Kidney glomerular epithelial cell (primary cell): ENCODE measurements at regions not wholly inside any gene's neighbourhood (a gene's known extent, or its start where the extent isn't known, plus 50 kb on each side); places are given as distances from the start of the nearest gene placed in this dataset.
A peak's percentile ranks its signal among the peaks of the same experiment; 100 is the strongest.

Source experiments
- DNase-seq: peaks from one replicate; lab custom pipeline; 2025; lab: John Stamatoyannopoulos, UW

DNA sequence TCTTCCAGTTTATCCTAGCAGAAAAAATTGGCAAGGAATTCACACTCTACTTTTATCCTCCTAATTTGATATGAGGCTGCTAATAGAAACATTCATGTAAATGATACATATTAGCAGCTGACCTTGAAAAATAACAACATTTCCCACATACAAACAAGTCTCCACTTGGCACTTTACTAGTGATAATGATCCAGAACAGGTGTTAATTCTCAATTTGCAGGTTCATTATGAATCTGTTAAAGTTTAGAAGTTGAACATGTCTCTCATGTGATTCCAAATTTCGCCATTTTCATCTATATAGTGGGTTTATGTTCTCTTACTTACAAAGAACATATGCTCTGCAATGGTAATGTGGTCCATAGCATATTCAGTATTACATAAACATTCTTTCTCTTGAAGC is 1396.8 kb upstream of the LRRTM3 start:
- DNase-seq: no peak

DNA sequence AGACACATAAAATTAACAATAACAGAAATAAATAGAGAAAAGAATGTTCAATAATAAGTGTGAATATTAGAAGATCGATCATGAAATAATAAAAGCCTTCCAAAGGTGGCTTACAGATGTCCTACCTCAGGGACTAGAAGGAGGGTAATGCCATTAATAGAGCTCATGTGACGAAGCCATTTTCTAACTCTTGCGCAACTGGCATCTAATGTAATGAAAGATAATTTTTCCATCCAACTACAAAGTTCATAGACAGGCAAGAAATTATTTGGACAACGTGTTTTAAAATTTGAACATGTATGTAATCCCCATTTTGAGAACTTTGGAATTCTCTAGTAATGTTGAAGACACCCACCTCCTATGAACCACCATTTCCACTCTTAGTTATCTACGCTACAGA is 1394.3 kb upstream of the LRRTM3 start:
- no peak for DNase-seq

DNA sequence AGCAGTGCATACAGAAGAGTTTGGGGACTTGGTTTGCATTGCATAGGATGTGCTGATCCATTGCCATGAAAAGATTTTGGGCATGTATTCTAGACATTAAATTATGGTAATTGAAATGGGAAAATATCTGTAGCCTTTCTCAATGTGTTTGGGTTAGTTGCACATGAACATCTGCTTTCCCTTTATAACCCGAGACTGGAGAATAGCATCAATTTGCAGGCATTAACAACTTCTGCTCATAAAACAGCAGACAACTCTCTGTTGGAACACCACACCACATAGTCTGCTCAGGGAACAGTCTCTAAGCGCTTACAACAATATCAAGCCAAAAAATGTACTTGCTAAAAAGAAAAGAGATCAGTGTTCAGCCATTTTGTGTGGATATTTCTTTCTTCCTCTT is 1391.1 kb upstream of the LRRTM3 start:
- DNase-seq: no peak

DNA sequence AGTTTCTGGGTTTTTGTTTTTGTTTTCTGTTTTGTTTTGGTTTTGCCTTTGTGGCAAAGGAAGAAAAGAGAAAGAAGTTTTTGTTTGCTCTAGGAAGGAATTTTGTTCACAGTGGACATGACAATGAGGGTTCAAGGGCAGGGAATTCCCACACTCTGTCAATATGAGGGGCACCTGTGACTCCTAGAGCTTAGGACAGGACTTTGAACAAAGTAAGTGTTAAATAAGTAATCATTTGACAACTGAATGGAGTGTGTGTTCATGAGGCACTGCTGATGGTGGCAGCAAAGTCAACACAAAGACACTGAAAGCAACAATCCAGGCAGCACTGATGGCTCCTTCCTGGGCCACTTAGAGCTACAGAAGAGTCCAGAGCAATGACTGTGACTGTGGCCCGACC is 1381.1 kb upstream of the LRRTM3 start:
- no peak for DNase-seq

DNA sequence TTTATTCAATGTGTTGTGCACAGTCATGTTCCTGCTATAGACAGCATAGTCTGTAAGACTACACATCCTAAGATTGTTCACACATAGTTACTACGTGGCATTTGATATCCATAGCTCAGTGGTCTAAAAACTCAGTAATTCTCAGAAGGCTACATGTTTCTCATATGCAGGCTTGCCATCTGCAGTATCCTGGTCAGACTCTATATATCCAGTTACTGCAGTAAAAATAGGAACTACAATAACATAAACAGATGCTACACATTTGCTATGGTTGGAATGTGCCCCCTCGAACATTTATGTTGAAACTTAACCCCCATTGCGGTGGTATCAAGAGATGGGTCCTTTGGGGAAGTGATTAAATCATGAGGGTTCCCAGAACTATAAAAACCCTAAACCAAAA is 1377.8 kb upstream of the LRRTM3 start:
- DNase-seq: no peak

DNA sequence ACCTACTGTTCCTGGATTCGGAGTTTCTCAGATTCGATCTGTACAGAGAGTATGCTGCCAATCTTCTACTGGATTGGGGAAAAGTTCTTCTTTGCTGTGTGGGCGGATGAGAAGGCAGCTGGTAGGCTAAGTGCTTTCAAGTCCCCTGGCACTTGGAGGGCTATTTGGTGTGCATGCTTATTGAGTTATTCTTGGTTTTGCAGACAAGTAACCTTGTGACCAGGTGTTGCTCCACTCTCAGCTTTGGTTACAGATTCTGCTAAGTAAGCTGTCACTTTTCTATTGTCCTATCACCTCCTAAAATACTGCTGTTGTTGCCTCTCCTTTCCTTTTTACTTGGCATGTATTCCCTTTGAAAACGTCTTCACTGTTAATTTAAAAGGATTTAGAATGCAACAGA is 1375.1 kb upstream of the LRRTM3 start:
- no peak for DNase-seq

DNA sequence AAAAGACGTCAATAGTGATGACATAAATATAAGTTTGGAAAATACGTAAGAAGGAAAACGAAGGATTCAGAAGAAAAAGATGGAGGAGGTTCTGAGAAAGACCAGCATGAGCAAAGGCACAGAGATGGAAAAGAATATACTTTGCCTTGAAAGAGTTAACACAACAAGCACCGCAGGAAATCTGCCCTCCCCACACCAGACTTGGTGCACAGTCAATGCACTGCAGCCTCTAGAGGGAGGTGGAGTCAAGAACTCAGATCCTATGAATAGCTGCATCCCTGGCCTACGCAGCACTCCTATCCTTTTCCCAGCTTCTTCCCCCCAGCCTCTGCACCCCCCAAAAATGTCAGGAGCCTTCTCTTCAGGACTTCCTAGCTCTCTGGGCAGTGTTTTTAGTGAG is 1370.6 kb upstream of the LRRTM3 start:
- DNase-seq: no peak

DNA sequence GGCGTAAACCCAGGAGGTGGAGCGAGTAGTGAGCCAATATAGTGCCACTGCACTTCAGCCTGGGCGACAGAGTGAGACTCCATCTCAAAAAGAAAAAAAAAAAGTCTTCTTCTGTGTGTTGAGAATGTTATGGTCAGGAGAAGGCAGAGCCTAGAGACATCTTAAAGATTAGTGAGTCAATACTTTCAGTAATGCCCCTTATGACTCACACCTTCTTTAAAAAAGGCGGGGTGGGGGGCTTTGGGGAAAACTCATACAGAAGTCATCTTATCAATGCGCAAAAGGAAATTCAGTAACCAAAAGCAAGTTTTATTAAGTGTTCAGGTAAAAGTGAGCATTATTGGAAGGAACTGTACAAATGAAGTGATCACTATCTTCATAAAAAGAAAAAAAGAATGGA is 1369.8 kb upstream of the LRRTM3 start:
- no peak for DNase-seq

DNA sequence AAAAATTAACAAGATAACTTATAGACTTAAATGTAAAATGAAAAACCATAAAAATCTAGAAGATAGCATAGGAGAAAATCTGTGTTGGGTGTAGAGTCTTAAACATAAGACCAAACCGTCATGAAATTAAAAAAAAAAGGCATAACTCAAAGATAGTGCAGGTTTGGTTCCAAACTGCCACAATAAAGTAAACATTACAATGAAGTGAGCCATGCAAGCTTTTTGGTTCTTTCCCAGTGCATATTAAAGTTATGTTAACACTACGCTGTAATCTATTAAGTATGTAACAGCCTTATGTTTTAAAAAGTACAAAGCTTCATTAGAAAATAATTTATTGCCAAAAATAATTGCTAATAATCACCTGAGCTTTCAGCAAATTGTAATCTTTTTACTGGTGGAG is 1366.5 kb upstream of the LRRTM3 start:
- no peak for DNase-seq

DNA sequence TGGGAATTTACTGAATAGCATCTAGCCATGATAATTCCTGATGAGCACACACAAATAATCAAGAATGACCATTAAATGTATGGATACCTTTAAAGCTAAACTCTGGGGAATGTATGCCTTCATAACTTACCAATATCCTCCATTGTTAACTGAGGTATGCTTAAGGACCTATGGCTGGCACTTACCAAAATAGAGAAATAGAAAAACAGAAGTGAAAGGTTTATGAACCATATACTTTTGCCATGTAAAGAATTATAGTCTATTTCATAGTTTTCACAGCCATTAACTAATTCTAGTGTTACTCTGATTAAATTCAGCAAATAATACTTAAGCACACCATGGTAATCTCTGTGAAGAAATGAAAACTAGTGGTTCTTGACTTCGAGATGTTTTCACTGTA is 1360.6 kb upstream of the LRRTM3 start:
- no peak for DNase-seq

DNA sequence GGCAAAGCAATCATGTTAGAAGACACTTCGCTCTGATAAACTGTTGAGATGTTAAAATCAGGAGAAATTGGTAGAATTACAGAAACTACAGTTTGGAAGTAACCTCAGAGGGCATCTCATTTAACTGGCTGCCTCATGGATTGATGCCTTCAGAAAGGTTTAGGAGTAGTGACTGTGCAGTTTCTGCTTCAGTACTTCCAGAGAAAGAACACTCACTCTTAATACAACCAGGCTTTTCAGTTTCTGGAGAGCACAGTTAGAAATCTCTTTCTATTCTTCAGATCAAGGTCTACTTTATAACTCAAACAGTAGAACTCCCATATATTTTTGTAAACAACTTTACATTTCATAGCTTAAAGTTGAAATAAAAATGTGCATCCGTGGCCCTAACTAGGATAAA is 1358.9 kb upstream of the LRRTM3 start:
- DNase-seq: no peak

DNA sequence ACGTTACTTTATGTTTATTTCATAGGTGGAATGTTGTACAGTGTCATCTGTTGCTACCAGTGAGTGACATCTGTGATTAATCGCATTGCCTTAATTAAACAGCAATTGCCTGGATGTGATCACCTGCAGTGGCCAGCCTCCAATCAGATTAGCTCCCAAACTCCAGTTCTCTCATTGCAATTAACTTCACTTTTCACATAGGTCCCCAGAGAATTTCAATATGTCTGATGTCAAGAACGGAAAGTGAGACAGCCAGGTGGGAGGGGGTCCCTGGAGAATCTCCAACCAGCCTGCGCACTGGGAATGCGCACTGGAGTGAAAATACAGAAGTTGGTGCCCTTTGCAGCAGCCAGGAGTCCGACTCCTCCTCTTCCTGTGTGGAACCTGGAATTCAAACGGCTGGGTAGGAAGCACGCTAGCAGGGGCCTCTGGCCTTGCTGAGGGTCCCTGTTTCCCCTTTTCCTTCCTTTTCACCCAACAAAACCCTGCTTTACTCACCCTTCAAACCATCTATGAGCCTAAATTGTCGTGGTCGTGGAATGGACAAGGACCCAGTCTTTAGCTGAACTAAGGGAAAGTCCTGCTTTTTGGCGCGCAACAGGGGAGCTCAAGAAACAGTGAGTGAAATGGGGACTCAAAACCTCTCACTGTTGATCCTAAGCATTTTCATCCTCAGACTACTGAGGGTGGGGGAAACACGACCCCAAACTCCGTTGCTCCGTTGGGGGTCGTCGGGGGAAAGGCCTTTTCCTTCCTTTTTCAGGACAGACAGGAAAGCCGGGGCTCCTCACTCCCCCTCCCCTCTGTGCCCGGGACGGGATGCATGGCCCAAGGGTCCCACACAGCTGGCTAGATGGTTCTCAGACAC is 1355.5 kb upstream of the LRRTM3 start:
- peak; percentile 61 for DNase-seq

DNA sequence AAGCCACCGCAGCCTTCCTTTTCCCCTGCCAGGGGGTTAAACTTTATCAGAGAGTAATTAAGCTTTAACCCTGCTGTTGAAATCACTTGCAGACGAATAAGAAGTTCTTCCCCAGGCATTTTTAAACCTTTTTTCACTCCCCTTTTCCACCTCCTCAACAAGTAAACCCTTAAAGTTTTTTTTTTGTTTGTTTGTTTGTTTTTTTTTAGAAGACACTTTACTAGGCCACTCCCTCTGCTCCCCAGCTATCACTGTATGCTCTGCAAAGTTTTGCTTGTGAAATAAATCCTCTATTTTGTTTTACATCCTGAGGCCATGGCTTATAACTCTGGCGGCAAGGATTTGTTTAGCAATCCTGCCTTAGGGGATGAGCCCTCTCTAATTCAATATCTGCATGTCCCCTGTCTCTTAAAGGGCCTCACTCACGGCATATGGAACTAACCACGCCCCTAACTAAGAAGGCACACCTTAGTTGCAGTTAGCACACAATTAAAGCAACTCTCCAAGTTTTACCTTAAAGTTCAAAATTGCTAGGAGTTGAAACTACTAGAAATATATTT is 1354.7 kb upstream of the LRRTM3 start:
- DNase-seq: no peak

DNA sequence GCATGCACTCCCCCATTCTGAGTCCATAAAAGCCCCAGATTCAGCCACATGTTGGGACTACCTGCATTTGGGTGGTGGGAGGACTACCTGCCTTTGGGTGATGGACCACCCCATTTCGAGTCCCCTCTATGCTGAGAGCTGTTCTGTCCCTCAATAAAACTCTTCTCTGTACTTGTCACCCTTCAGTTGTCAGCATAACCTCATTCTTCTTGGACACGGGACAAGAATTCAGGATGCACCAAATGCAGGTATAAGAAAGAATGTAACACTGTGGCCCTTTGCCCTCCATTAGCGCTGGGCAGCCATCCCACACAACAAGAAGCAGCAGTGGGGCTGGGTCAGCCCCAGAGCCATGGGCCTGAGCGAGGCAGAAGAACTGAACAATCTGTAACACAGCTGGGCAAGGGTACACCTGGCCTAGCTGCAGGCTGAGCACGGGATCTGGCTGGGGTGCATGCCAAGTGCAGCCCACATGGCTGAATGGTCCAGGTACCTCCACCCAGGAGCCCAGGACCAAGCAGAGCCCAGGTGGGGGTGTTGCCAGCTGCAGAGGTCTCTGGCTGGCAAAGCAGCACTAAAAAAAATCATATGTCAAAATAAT is 1344.3 kb upstream of the LRRTM3 start:
- DNase-seq: no peak

DNA sequence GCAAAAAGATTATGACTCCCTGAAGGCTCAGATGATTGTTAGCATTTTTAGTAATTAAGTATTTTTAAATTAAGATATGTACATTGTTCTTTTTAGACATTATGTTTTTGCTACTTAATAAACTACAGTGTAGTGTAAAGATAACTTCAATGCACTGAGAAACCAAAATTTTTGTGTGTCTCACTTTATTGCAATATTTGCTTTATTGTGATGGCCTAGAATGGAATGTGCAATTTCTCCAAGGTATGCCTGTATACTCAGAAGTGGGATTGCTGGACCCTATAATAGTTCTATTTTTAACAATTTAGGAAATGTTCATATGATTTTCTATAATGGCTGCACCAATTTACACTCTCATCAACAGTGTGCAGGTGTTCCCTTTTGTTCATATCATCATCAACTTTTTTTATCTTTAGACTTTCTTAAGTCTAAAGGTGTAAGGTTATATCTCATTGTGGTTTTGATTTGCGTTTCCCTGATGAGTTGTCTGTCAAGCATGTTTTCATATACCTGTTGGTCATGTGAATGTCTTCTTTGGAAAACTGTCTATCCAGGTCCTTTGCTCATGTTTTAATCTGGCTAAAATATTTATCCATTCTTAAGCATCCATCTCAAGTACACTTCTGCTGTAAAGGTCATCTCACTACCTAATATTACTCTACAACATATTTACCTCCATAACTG is 1323.5 kb upstream of the LRRTM3 start:
- no peak for DNase-seq

DNA sequence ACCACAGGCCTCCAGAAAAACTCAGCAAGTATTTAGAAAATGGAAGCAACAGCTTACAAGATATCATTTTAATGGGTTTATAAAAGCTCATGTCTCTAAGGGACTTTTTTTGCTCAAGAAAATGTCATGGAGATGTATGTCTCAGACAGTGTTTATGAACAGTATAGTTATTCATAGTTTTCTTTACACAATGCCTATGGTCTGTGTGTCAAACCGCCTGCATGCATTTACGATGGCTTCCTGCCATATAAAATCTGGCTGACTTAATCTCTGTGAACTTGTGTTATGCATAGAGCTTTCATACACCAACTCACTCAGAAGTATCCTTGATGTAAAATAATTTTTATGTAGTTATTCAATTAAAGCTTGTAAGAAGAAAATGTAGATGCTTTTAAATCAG is 1314.2 kb upstream of the LRRTM3 start:
- no peak for DNase-seq

DNA sequence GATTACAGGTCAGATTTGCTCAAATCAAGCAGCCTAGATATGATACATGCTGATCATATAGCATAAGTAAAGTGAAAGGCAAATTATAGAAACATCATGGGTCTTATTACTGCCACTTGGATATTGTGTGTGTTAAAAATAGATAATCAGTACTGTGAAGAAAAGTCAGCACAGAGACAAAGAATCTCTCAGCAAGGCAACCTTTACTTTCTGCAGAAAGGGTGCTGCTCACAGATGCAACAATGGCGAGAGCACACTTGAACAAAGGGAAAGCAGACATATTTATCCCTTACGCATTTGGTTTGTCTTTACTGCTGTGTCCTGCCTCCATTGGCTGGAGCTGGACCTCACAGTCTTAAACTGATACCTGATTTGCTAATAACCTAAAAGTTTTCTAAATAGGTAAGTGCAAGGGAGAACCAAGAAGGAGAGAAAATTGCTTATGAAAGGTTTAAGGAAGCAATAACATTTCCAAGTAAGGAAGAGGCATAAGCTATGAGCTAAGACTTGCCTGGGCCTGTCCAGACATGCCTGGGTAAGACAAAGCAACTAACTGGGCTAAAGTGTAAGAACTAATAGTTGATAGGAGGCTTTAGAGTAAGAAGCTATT is 1310.8 kb upstream of the LRRTM3 start:
- DNase-seq: no peak

DNA sequence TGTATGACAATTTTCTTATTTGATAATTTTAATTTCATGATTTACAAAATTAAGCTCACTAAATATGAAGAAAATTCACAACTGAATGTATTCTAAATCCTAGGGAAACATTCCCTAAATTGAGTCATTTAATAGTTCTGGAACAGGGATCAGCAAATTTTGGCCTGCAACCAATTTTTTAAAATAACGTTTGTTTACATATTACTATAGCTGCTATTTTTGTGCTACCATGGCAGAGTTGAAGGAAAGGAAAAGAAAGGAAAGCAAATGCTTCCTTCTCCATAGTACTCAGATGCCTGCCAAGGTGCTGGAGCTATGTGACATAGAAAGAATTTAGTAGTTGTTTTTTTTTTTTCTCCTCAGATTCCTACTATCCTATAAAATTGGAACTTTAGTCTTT is 1307.7 kb upstream of the LRRTM3 start:
- no peak for DNase-seq

DNA sequence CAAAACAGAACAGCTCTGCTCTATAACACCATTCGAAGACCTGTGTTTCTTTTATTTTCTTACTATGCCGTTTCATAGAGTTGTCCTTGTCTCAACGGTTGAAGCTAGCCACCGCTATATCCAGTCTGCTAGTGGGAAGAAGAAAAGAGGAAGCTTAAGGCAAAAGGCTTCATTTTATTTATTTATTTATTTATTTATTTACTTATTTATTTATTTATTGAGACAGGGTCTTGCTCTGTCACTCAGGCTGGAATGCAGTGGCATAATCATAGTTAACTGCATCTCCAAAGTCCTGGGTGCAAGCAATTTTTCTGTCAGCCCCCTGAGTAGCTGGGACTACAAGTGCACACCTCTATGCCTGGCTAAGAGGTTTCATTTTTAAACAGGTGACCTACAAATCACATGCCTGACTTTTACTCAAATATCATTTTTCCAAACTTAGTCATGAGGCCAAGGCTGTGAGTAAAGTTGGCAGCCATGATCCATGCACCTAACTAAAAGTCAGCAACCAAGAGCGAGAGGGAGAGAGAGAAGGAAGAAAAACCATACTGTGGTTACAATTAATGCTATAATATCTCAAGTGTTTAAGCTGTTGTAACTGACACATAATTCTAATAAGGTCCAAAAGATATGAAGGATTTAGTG is 1305.3 kb upstream of the LRRTM3 start:
- no peak for DNase-seq

DNA sequence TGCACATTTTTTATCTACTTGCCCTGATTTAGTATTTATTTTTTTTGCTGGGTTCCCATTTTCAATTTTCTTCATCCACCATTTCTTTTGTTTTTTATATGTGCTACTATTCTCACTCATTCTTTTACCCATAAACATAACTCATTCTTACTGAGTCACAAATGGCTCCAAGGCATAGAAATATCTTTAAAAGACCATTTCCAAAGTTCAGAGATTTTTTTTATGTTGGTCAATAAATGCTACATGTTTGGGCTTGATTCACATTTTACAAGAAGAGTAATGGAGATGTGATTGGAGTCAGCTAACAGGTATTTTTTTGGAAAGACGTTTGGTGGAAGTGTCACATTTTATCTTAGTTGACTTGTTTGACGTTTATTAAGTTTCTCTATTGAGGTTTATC is 1303.2 kb upstream of the LRRTM3 start:
- no peak for DNase-seq

DNA sequence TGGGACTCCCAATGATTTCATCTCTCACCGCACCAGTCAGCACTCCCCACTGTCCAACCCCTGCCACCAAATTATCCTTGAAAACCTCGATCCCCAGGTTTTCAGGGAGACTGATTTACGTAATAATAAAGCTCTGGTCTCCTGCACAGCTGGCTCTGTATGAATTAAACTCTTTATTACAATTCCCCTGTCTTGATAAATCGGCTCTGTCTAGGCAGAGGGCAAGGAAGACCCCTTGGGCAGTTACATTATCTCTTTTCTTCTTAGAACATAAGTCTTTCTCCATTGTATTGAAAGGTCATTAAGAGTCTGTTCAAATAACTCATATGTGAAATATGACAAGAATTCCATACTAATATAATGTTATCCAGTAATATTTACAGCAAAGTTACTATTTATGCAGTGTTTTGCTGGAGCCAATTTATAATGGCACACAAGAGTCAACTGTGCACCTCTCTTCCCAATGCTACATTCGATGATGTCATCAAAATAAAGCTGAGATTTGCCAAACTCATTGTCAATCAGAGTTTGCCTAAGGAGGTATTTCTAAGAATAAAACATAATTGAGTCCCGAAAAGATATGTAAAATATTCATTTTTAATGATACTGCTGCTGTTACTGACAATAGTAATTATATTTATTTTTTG is 1297.2 kb upstream of the LRRTM3 start:
- DNase-seq: no peak

DNA sequence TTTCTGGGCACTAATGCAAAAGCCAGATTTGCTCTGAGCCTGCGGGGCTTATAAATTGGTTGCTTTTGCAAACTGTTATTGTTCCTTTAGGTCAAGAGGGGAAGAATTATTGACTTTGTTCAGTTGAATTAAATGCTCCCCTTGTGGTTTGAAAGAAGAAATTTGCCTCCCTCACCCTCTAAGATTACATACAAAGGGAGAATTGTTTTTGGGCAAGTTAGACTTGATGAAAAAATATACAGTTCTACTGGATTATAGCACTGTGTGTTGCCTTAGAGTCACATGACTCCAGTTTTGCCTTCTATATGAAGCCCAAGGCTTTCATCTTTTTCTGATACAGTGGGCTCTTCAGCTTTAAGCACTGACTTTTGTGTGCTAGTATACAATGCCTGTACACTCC is 1265.8 kb upstream of the LRRTM3 start:
- no peak for DNase-seq
